HG03064 (cell line): ENCODE measurements at regions not wholly inside any gene's neighbourhood (a gene's known extent, or its start where the extent isn't known, plus 50 kb on each side); places are given as distances from the start of the nearest gene placed in this dataset.

ENCODE experiments used
- ATAC-seq: cut with Tn5 transposase; IDR thresholded peaks from one replicate; pipeline ENCODE4 v1.9.1; 2021; ENCODE audit warnings: low read depth; ENCODE audit not compliant: unreplicated experiment

- ATAC-seq, result no peak
Observed at GRCh38 chr6:40274058-40274457, 313.1 kb downstream of the LRFN2 start.

- ATAC-seq, result no peak
Observed at GRCh38 chr6:40268614-40269013, 318.6 kb downstream of the LRFN2 start.

- ATAC-seq, result no peak
Observed at GRCh38 chr6:40268166-40268565, 319.0 kb downstream of the LRFN2 start.

GRCh38 chr6:40265615-40266014 lies 321.5 kb downstream of the LRFN2 start:
- no peak for ATAC-seq

GRCh38 chr6:40263970-40264369 lies 323.2 kb downstream of the LRFN2 start:
- no peak for ATAC-seq

- ATAC-seq, result no peak
Observed at GRCh38 chr6:40262363-40262762, 324.8 kb downstream of the LRFN2 start.

GRCh38 chr6:40258531-40258930 lies 324.3 kb upstream of the MOCS1 start:
- no peak for ATAC-seq

- no peak for ATAC-seq
Observed at GRCh38 chr6:40256831-40257230, 322.6 kb upstream of the MOCS1 start.

- ATAC-seq, result no peak
Observed at GRCh38 chr6:40256224-40256623, 322.0 kb upstream of the MOCS1 start.

- no peak for ATAC-seq
Observed at GRCh38 chr6:40253420-40253819, 319.2 kb upstream of the MOCS1 start.

- no peak for ATAC-seq
Observed at GRCh38 chr6:40252531-40253258, 318.4 kb upstream of the MOCS1 start.

- ATAC-seq, result no peak
Observed at GRCh38 chr6:40251637-40252300, 317.5 kb upstream of the MOCS1 start.

GRCh38 chr6:40249935-40250334 lies 315.7 kb upstream of the MOCS1 start:
- ATAC-seq, result no peak

- no peak for ATAC-seq
Observed at GRCh38 chr6:40247516-40248115, 313.4 kb upstream of the MOCS1 start.

GRCh38 chr6:40244699-40245098 lies 310.4 kb upstream of the MOCS1 start:
- ATAC-seq, result no peak

- ATAC-seq, result no peak
Observed at GRCh38 chr6:40232698-40233097, 298.4 kb upstream of the MOCS1 start.

- ATAC-seq, result no peak
Observed at GRCh38 chr6:40227735-40228134, 293.5 kb upstream of the MOCS1 start.

- no peak for ATAC-seq
Observed at GRCh38 chr6:40222354-40222753, 288.1 kb upstream of the MOCS1 start.

- no peak for ATAC-seq
Observed at GRCh38 chr6:40219799-40220198, 285.5 kb upstream of the MOCS1 start.

- ATAC-seq, result no peak
Observed at GRCh38 chr6:40210628-40211056, 276.4 kb upstream of the MOCS1 start.

- ATAC-seq, result no peak
Observed at GRCh38 chr6:40205801-40206200, 271.5 kb upstream of the MOCS1 start.

GRCh38 chr6:40205004-40205403 lies 270.7 kb upstream of the MOCS1 start:
- ATAC-seq, result no peak
